ENCODE measurements at regions not wholly inside any gene's neighbourhood (a gene's known extent, or its start where the extent isn't known, plus 50 kb on each side); places are given as distances from the start of the nearest gene placed in this dataset.
A peak's percentile ranks its signal among the peaks of the same experiment; 100 is the strongest.

DNA sequence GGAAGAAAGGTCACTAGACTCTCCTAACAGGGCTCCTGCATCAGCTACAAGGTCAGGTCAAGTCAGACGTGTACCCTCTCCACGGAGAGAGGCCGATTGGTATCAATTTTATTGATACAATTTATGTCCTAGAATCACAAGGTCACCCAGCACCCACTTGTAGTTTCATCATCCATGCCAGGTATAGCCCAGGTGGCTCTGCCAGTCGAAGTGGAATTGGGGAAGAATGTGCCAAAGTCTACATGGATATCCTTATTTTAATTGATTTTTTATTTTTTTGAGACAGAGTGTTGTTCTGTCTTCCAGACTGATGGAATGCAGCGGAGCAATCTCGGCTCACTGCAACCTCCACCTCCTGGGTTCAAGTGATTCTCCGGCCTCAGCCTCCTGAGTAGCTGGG, 334.1 kb downstream of the SHANK2 start:
- no peak for DNase-seq

DNA sequence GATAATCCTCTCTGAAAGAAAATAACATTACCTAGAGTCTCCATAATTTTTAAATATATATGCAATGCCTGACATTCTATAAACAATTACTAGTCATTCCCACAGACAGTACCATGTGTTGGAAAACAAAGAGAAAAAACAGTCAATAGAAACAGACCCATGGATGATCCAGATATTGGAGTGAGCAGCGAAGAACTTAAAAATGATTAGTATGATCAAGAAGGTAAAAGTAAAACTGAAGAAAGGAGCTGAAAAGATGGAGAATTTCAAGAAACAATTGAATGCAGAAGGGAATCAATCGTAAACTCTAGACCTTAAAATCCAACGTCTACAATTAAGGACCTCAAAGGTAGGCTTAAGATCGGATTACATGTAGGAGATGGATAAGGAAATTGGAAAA, 330.6 kb downstream of the SHANK2 start:
- DNase-seq, result no peak

DNA sequence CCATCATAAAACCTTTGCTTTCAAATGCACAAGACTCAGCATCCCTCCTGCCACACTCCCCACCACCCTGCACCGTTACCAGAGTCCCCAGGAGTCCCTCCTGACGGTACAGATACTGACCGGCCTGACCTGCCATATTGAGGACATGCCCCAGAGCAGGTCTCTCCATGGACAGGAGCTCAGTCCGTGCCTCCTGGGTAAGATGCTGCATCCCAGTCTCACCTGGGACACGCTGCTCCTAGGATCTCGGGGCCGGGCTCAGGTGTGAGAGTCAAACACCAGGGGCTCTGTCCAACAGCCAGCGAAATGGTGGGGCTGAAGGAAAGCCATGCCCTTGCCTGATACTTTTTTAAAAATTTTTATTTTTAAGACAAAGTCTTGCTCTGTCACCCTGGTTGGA, 328.3 kb downstream of the SHANK2 start:
- no peak for DNase-seq

DNA sequence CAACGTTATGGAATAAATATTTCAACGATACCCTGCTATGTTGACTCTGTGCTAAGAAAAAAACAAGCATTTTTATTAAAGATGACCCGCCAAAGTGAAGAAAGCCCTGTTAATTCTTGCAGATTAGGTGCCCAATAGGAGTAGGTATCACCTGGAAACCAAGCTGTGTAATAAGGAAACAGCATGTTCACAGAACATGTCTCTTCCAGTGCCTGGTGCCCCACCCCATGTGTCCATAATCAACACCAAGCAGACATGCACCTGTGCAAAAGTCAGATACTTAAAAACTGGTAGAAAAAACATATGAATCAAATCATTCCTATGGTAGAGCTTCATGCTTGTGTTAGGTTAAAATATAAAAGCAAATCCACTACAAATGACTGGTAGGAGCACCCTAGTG, 327.1 kb downstream of the SHANK2 start:
- DNase-seq, result no peak

DNA sequence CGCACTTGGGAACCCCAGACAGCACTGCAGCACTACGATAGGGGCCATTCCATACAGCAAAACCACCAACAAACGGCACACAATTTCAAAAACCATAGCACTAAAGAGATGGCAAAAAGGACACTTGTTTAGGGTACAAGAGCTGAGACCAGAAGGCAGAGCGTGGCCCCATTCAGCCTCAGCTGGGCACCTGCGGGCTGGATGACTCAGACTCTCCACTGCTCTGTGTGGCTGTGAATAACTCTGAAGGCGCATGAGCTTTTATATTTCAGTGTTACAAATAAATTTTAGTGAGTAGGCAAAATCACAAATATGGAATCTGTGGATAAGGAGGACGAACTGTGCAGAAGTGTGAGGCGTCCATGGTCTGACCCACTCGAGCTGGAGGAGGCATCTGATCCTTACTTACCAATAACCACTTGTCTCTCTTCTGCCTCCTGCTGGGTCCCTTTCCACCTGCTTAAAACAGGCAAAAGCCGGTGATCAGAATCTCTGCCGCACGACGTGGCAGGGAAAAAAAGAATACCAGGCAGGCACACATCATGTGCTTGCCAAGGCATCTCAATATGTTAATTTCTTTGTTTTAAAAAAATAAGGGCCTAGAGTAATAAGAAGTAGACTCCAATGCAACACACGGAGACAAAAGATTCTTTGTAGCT, 325.7 kb downstream of the SHANK2 start:
- DNase-seq, result no peak

DNA sequence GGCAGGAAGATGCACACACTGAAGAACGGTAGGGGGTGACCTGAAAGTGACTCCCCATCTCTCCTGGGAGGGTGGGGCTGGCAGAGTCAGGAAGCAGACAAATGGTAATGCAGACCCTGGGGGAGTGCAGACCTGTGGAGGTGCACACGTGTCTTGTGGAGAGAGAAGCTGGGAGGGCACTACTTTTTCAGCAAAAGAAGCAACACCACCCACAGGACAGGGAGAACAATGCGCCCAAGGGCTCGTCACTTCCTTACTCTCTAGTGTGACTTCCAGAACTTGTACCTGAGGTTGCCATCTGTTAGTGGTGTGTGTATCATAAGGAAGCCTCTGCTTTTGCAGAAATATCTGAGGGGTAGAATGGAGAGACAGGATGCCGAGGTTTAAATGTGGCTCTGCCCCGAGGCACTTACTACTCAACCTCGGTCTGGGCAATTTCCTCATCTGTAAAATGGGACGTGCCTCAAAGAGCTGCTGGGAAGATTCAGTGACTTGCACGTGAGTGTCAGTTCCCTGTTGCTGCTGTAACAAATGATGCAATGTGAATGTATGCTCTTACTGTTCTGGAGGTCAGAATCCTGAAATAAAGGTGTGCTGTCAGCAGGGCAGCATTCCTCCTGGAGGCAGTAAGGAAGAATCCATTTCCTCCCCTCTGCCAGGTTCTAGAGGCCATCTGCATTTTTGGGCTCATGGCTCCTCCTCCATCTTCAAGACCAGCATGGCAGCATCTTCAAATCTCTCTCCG, 323.4 kb downstream of the SHANK2 start:
- no peak for DNase-seq

DNA sequence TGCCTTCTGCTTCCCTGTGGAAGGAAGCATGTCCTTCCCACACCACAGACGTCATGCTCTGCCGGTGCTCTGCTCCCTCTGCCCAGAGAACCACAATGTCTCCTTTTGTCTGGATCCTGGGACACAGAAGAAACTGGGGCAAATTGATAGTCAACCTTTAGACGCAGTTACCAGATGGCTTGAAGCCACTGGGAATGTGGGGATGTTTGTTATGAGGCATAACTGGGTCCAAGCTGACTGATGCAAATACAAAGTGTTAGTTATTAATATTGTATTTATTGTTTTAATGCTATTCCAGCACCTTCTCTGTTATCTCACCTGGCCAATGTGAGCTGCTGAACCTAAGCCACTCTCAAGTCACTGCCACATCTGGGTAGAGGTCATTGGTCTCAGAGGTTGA, 322.2 kb downstream of the SHANK2 start:
- DNase-seq, result no peak

DNA sequence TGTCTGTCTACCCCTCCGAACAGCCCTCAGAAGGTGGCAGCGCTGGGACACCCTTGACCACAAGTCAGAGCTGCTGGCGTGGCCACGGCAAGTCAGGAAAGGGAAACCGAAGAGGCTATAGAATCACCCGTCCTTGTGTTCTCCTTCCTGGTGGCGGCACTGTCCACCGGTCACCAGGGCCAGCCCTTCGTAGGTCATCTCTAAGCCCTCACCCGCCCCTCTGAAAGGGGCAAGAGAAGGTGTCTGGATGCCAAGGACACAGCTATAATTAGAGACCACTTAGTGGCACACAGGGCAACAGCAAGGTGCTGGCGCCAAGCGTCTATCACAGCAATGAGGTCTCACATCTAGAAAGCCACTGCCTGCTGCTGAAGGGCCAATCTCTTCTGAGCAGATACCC, 320.9 kb downstream of the SHANK2 start:
- no peak for DNase-seq

DNA sequence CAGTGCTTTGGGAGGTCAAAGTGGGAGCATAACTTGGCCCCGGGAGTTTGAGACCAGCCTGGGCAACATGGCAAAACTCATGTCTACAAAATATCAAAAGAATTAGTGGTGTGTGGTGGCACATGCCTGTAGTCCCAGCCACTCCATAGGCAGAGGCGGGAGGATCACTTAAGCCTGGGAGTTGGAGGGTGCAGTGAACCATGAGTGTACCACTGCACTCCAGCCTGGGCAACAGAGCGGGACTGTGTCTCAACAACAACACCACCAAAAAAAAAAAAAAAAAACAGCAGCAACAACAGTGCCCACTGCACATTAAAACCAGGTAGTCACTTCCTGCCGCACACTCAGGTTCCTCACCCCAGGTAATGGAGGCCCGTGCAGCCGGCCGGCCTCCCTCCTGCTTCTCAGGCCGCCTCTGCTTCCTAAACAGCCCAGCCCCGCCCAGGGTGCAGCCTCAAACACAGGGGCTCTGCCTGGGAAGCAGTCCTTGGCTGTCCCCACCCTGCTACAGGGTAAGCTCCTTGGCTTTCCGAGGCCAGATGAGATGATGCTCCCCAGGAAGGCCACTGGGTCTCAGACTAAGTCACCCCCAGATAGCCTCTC, 318.3 kb downstream of the SHANK2 start:
- no peak for DNase-seq

DNA sequence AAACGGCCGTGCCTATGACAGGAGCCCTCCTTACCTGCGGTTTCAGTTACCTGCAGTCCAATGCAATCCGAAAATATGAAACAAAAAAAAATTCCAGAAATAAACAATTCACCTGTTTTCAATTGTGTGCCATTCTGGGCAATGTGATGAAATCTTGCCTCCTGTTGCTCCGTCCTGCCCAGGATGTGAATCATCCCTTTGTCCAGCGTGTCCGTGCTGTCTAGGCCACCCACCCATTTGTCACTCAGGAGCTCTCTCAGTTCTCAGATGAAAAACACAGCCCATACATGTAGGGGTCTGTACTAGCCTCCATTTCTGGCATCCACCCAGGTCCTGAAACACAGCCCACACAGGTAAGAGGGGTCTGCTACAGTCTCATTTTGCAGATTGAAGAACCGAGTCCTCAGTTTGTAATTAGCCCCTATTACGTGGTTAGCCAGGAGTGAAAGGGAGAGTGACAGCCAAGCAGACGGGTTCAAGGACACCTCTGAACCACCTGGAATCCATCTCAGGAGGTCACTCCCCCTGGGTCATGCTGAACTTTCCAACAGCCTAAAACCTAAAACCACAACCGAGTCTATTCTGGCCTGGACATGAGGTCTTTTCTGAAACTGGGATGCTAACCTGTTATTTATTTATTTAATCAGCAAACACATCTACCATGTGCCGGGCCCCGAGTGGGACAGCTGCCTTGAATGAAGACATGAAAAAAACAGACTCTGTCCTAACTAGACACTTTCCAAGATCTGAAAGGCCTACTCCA, 317.2 kb downstream of the SHANK2 start:
- DNase-seq, result no peak

DNA sequence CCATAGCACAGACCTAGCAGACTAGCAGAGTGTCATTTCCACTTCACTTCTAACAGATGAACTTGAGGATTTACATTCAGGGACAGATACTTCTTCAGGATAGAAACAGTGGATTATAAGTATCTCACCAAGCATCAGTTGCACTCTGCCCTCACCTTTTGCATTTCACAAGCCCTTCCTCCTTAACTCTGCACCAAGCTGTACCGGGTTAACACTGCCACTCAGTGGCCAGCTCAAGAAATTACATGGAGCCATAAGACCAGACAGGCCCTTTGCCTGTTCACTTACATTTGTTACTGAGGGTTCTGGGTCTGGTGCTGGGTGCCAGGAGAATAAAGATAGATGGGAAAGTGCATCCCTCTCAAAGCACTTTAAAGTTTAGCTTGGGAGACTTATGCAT, 309.8 kb downstream of the SHANK2 start:
- DNase-seq, result peak; percentile 6

DNA sequence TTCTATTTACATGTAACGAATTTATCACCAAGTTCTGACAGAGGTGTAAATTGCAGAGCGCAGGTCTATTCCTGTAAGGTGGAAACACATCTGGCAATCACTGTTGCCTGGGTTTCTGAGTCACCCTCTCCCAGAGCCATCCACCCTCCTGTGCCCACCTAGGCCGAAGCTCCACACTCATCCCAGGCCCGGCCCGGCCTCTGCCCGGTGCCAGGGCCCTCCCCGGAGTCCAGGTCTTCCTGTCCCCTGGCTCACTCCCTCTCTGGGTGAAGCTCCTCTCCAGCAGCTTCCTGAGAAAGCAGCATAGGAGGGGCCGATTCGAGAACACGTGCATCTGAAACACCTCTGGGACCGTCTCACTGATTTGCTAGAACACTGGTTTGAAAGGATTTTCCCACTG, 308.2 kb downstream of the SHANK2 start:
- no peak for DNase-seq

DNA sequence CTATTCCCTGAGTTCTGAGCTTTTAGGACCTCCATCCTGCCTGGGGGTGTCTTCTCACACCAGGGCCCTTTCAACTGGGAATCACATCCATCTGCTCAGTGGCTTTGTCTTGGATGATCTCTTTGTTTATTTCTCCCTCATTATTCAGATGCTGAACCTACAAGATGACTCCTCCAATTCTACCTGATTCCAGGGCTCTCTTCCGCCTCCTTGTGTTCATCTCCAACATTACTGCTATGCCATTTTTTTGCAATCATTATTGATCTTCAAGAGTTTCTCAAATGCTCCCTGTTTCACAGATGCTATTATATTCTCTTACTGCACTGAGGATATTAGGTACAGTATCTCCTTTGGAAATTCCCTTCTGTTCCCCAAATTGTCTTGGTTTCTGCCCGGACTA, 307.7 kb downstream of the SHANK2 start:
- no peak for DNase-seq

DNA sequence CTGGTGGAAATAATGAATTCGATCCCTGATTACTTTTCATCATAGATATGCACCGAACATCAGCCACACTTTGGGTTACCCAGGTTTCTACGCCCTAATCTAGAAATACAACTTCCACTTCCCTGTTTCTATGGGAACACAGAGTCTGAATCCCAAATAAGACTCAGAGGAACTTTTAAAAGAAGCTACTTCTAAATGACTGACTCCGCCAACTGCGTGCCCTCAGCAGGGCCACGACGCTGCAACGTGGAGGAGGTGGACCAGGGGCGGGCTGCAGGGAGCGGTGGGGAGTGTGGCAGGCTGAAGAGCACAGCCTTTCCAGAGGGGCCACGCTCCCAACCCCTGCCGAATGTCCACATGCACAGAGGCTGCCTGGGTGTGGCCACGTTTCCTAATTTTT, 304.0 kb downstream of the SHANK2 start:
- no peak for DNase-seq

DNA sequence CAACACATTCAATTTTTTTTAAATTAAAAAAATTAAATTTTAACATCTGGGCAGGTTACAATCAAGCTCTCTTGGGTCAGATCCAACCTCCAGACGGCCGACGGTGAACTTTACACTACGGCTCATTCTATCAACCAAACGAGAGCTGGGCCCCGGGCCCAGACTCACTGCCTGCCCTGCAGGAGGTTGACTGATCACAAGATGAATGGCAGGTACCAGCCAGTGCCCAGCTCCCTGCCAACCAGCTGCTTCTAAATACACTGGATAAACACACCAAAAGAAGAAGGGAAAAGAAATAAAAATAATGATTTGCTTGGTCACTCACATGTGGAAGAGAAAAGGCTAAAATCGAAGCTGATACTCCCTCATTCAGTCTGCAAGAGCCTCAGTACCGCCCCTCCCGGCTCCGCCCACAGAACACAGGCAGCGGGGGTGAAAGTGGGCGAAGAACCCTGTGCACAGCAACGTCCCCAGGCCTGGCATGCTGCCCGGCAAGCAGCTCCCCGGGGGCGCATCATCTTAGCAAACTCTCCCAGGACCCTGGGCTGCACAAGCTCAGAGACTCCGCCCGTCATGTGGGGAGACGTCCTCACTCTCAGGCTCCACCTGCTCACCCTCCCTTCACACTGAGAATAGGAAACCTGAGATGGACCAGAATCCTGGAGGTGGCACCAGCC, 303.4 kb downstream of the SHANK2 start:
- DNase-seq, result no peak

DNA sequence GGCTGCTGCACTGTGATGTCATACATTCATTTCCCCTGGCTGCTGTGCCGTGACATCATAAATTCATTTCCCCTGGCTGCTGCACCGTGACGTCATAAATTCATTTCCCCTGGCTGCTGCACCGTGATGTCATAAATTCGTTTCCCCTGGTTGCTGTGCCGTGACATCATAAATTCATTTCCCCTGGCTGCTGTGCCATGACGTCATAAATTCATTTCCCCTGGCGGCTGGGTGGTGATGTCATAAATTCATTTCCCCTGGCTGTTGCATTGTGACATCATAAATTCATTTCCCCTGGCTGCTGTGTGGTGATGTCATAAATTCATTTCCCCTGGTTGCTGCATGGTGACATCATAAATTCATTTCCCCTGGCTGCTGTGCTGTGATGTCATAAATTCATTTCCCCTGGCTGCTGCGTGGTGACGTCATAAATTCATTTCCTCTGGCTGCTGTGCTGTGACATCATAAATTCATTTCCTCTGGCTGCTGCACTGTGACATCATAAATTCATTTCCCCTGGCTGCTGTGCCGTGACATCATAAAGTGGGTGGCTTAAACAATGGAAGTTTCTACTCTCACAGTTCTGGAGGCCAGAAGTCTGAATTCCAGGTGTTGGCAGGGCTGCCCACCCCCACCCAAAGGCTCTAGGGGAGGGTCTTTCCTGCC, 301.1 kb downstream of the SHANK2 start:
- DNase-seq, result no peak

DNA sequence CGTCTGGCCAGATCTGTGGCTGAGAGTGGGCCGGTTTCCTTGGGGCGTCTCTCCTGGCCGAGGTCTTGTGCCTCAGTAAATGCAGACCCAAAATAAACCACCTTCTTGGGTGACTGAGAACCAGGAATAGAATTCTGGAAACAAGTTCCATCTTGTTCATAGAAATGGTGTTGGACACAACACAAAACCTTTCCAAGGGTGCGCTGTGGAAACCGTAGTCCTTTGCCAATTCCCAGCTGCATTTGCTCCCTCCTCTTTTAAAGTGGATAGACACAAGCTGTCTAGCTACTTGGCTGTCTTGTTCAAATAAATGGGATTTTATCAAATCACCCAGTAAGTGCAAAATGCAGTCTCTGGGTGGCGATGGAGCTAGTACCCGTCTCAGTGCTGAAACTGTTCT, 300.2 kb downstream of the SHANK2 start:
- DNase-seq, result no peak

DNA sequence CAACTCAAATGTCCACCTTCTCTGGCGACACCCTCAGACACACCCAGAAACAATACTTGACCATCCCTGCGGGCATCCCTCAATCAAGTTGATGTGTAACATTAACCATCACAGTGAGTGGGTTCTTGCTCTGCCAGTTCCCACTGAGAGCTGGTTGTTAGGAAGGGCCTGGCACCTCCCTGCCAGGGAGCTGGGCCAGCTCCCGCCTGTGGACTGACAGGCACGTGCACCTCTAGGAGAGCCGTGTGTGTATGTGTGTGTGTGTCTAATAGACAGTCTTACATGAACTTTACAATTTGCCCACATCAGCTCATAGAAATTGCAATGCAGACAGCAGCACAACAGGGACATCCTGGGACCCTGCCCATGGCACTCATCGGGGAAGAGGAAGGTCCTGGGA, 298.7 kb downstream of the SHANK2 start:
- no peak for DNase-seq

DNA sequence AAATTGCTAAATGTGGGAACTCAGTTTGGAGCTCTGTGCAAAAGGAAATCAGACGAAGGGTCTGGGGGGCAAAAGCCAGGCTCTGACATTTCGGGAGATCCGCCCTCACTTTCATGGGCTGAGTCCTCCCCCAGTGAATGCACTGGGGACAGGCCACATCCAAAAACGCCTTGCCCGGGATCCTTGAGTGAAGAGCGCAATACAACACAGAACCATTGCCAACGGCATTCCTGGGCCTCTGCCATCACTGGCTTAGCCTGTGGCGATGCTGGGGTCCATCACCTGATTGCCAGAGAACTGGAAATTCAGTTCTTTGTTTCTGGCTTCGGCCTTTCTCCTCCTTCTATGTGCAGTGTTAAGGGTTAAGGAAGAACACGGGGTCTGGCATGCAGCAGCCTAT, 297.9 kb downstream of the SHANK2 start:
- DNase-seq, result no peak

Measured in stimulated activated CD4-positive, alpha-beta T cell treated with anti-CD3 and anti-CD28 coated beads, Interleukin-15, amount 100 ng/mL, for 24 hours (primary cell).